ENCODE measurements at regions not wholly inside any gene's neighbourhood (a gene's known extent, or its start where the extent isn't known, plus 50 kb on each side); places are given as distances from the start of the nearest gene placed in this dataset.
A peak's percentile ranks its signal among the peaks of the same experiment; 100 is the strongest.

GRCh38 chr14:87712396-87713090 is 280.4 kb downstream of the GALC start:
- no peaks in the 10 kb centered on the region for H3F3A ChIP-seq (ENCODE audit: insufficient read depth, low read length, poor library complexity, severe bottlenecking)
- no peak overlapping the region for H3K4me3 ChIP-seq (ENCODE audit: low read length)
- H3K79me2 ChIP-seq (replicated peaks; ENCODE audit: insufficient read depth, low read length): no peaks in the 10 kb centered on the region
- H4K20me1 ChIP-seq (ENCODE audit: insufficient read depth): no peaks in the 10 kb centered on the region
- no peak overlapping the region for H3K27ac ChIP-seq (ENCODE audit: low read length)
- no peak overlapping the region for H3K4me2 ChIP-seq (ENCODE audit: low read length)
- no peak overlapping the region for H3K9ac ChIP-seq (ENCODE audit: low read length)
- H2AFZ ChIP-seq (ENCODE audit: low read depth, low read length): no peak overlapping the region
- H3K9me3 ChIP-seq (ENCODE audit: low read length): no peaks in the 10 kb centered on the region
- TF ChIP-seq EP300 (conservative IDR thresholded peaks at IDR 0.05; ENCODE audit: poor library complexity, severe bottlenecking) (no peak), RAD21 (conservative IDR thresholded peaks at IDR 0.05) (peak; percentile 72), SMC3 (conservative IDR thresholded peaks at IDR 0.05; ENCODE audit: poor library complexity) (peak; percentile 58)
- TF ChIP-seq, protein P1, sequence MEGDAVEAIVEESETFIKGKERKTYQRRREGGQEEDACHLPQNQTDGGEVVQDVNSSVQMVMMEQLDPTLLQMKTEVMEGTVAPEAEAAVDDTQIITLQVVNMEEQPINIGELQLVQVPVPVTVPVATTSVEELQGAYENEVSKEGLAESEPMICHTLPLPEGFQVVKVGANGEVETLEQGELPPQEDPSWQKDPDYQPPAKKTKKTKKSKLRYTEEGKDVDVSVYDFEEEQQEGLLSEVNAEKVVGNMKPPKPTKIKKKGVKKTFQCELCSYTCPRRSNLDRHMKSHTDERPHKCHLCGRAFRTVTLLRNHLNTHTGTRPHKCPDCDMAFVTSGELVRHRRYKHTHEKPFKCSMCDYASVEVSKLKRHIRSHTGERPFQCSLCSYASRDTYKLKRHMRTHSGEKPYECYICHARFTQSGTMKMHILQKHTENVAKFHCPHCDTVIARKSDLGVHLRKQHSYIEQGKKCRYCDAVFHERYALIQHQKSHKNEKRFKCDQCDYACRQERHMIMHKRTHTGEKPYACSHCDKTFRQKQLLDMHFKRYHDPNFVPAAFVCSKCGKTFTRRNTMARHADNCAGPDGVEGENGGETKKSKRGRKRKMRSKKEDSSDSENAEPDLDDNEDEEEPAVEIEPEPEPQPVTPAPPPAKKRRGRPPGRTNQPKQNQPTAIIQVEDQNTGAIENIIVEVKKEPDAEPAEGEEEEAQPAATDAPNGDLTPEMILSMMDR (IDR thresholded peaks at IDR 0.05; ENCODE audit: poor library complexity, severe bottlenecking): peak; percentile 64
- no peaks in the 10 kb centered on the region for H3K27me3 ChIP-seq (ENCODE audit: insufficient read depth, low read depth, low read length)
- no peaks in the 10 kb centered on the region for H3K36me3 ChIP-seq (ENCODE audit: insufficient read depth, low read length)
- H3K9me2 ChIP-seq (ENCODE audit: insufficient read depth, low read length): no peaks in the 10 kb centered on the region

DNA sequence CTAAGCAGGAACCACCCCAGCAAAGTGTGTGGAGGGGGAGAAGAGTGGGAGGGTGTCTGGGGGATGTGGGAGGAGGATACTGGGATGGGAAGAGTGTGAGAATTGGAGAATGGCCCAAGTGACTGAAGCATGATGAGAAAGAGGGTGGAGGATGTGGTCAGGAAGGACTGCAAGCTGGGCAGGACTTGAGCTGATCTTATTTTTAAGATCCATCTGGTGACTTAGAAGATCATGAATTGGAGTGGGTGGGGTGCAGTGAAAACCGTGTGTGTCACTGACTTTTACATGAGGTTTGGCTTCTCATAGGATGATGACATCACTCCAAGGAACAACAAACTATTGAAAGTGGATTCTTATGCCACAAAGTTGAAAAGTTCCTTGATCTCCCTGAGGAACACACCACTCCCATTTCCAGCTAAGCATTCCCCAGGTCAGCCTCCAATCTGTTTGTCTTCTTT is 287.5 kb downstream of the GALC start:
- Histone ChIP-seq H3K27me3 (ENCODE audit: insufficient read depth, low read depth, low read length) (no peaks in the 10 kb centered on the region), H3K4me3 (ENCODE audit: low read length) (no peak overlapping the region), H3F3A (ENCODE audit: insufficient read depth, low read length, poor library complexity, severe bottlenecking) (no peaks in the 10 kb centered on the region), H3K9me2 (ENCODE audit: insufficient read depth, low read length) (no peaks in the 10 kb centered on the region), H3K79me2 (replicated peaks; ENCODE audit: insufficient read depth, low read length) (no peaks in the 10 kb centered on the region), H3K9me3 (ENCODE audit: low read length) (no peaks in the 10 kb centered on the region), H3K27ac (ENCODE audit: low read length) (no peak overlapping the region), H2AFZ (ENCODE audit: low read depth, low read length) (no peak overlapping the region), H3K4me2 (ENCODE audit: low read length) (no peak overlapping the region), H4K20me1 (ENCODE audit: insufficient read depth) (no peaks in the 10 kb centered on the region), H3K9ac (ENCODE audit: low read length) (no peak overlapping the region), H3K36me3 (ENCODE audit: insufficient read depth, low read length) (no peaks in the 10 kb centered on the region)
- no peak for TF ChIP-seq RAD21 (conservative IDR thresholded peaks at IDR 0.05)
- TF ChIP-seq, protein P1 (IDR thresholded peaks at IDR 0.05; ENCODE audit: poor library complexity, severe bottlenecking): no peak
- TF ChIP-seq, protein P2, sequence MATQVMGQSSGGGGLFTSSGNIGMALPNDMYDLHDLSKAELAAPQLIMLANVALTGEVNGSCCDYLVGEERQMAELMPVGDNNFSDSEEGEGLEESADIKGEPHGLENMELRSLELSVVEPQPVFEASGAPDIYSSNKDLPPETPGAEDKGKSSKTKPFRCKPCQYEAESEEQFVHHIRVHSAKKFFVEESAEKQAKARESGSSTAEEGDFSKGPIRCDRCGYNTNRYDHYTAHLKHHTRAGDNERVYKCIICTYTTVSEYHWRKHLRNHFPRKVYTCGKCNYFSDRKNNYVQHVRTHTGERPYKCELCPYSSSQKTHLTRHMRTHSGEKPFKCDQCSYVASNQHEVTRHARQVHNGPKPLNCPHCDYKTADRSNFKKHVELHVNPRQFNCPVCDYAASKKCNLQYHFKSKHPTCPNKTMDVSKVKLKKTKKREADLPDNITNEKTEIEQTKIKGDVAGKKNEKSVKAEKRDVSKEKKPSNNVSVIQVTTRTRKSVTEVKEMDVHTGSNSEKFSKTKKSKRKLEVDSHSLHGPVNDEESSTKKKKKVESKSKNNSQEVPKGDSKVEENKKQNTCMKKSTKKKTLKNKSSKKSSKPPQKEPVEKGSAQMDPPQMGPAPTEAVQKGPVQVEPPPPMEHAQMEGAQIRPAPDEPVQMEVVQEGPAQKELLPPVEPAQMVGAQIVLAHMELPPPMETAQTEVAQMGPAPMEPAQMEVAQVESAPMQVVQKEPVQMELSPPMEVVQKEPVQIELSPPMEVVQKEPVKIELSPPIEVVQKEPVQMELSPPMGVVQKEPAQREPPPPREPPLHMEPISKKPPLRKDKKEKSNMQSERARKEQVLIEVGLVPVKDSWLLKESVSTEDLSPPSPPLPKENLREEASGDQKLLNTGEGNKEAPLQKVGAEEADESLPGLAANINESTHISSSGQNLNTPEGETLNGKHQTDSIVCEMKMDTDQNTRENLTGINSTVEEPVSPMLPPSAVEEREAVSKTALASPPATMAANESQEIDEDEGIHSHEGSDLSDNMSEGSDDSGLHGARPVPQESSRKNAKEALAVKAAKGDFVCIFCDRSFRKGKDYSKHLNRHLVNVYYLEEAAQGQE (IDR thresholded peaks at IDR 0.05; ENCODE audit: borderline replicate concordance): no peak
- TF ChIP-seq MXI1 (conservative IDR thresholded peaks at IDR 0.05; ENCODE audit: poor library complexity, severe bottlenecking): no peak
- TF ChIP-seq TAF1 (IDR thresholded peaks at IDR 0.05; ENCODE audit: low read depth): no peak
- TF ChIP-seq EZH2 (IDR thresholded peaks at IDR 0.05; ENCODE audit: borderline replicate concordance, insufficient read depth, low read length, poor library complexity, severe bottlenecking): no peak
- TF ChIP-seq EP300 (conservative IDR thresholded peaks at IDR 0.05; ENCODE audit: poor library complexity, severe bottlenecking): no peak
- TF ChIP-seq POLR2AphosphoS5 (IDR thresholded peaks at IDR 0.05): no peak
- no peak for TF ChIP-seq SMC3 (conservative IDR thresholded peaks at IDR 0.05; ENCODE audit: poor library complexity)
